ENCODE measurements at regions not wholly inside any gene's neighbourhood (a gene's known extent, or its start where the extent isn't known, plus 50 kb on each side); places are given as distances from the start of the nearest gene placed in this dataset.

DNA sequence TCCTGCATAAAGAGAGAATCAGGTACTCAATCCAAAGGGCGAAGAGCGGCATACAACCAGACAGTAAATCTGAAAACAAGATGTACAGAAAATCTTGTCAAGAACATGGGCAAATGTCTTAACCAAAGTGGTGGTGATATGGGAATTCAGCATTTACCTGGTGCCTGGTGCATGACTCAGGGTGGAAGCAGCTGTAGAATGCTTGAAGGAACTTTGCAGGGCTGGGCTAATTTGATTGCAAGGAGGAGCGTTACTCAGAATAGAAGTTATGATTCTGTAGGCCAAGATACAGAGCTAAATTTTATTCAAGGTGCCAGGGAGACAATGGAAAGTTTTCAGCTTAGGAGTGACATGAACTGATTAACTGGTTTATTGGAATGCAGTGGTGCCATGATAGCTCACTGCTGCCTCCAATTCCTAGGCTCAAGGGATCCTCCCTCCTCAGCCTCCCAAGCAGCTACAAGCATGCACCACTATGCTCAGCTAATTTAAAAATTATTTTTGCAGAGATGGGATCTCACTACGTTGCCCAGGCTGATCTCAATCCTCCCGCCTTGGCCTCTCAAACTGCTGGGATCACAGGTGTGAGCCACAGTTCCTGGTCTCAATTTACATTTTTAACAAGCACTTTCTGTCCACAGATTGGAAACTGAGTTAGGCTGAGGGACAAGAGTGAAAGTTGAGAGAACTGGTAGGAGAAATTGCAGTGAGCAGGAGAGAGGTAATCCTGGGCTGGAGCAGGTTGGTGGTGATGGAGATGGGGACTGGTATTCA, 91.5 kb upstream of the TBC1D5 start:
- TF ChIP-seq, protein P1, sequence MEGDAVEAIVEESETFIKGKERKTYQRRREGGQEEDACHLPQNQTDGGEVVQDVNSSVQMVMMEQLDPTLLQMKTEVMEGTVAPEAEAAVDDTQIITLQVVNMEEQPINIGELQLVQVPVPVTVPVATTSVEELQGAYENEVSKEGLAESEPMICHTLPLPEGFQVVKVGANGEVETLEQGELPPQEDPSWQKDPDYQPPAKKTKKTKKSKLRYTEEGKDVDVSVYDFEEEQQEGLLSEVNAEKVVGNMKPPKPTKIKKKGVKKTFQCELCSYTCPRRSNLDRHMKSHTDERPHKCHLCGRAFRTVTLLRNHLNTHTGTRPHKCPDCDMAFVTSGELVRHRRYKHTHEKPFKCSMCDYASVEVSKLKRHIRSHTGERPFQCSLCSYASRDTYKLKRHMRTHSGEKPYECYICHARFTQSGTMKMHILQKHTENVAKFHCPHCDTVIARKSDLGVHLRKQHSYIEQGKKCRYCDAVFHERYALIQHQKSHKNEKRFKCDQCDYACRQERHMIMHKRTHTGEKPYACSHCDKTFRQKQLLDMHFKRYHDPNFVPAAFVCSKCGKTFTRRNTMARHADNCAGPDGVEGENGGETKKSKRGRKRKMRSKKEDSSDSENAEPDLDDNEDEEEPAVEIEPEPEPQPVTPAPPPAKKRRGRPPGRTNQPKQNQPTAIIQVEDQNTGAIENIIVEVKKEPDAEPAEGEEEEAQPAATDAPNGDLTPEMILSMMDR (IDR thresholded peaks at IDR 0.05), result no peak
- TF ChIP-seq POLR2AphosphoS5 (IDR thresholded peaks at IDR 0.05), result no peak
